ENCODE measurements at regions not wholly inside any gene's neighbourhood (a gene's known extent, or its start where the extent isn't known, plus 50 kb on each side); places are given as distances from the start of the nearest gene placed in this dataset.

GRCh38 chr14:47785058-47785457 is 109.7 kb upstream of the MDGA2 start:
- Mint-ChIP-seq H3K4me1 (no peaks in the 10 kb centered on the region), H3K4me3 (no peak overlapping the region), H3K9me3 (peaks cover 5% of the 10 kb centered on the region), H3K27ac (no peak overlapping the region), H3K36me3 (no peaks in the 10 kb centered on the region), H3K27me3 (no peaks in the 10 kb centered on the region)
- no peak for DNase-seq

DNA sequence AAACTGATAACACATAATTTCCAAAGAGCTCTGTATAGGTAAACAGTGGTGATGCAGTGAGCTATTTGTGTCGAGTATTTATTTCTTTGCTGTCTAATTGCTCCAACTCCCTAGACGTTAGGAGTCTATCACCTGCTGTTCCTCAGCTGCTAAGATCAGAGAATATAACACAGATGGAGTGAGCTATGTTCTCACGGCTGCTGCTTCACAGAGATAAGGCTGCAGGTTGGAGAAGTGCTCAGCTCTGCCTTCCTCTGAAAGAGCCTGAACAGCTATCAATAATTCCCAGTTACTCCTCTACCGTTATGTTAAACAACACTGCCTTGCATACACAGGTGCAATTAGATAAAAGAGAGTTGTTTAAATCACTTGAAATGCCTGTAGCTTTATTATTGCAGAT is 103.2 kb upstream of the MDGA2 start:
- no peak for DNase-seq
- Mint-ChIP-seq H3K4me1 (no peaks in the 10 kb centered on the region), H3K27me3 (no peaks in the 10 kb centered on the region)

GRCh38 chr14:47772652-47773051 is 97.2 kb upstream of the MDGA2 start:
- Mint-ChIP-seq H3K4me1 (no peaks in the 10 kb centered on the region), H3K9me3 (peaks cover 2% of the 10 kb centered on the region), H3K36me3 (no peaks in the 10 kb centered on the region), H3K27ac (no peak overlapping the region), H3K27me3 (no peaks in the 10 kb centered on the region), H3K4me3 (no peak overlapping the region)
- DNase-seq: no peak

More for the DNA sequence above, 103.2 kb upstream of the MDGA2 start:
- Mint-ChIP-seq H3K36me3 (no peaks in the 10 kb centered on the region), H3K27ac (no peak overlapping the region), H3K4me3 (no peak overlapping the region), H3K9me3 (peaks cover 3% of the 10 kb centered on the region)

- Mint-ChIP-seq H3K27me3 (no peaks in the 10 kb centered on the region), H3K36me3 (no peaks in the 10 kb centered on the region), H3K9me3 (peaks cover 2% of the 10 kb centered on the region), H3K27ac (no peak overlapping the region), H3K4me1 (no peaks in the 10 kb centered on the region), H3K4me3 (no peak overlapping the region)
- no peak for DNase-seq
Observed at GRCh38 chr14:47763188-47763854, 87.9 kb upstream of the MDGA2 start.

DNA sequence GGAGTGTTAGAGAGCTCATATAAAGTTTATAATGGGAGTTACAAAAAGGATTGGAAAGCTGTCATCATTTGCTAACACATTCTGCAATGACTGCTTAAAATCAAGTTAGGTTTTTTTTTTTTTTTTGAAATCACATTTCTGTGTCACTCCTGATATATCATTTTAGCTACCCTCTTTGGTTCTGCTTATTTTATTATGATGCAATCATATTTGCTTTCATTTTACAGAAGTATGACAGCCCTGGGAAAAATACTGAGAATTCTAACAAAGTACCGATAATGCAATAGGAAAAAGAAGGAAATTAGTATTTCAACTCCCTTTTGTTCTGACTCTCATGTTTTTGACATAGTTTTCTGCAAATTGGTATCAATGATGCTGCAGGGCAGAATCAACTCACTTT is 71.6 kb upstream of the MDGA2 start:
- Mint-ChIP-seq H3K27me3 (no peaks in the 10 kb centered on the region), H3K4me3 (no peak overlapping the region), H3K27ac (no peak overlapping the region), H3K4me1 (no peaks in the 10 kb centered on the region), H3K36me3 (no peaks in the 10 kb centered on the region), H3K9me3 (peaks cover 3% of the 10 kb centered on the region)
- DNase-seq: no peak

- Mint-ChIP-seq H3K36me3 (no peaks in the 10 kb centered on the region), H3K27ac (no peak overlapping the region), H3K9me3 (peaks cover 1% of the 10 kb centered on the region), H3K4me1 (no peaks in the 10 kb centered on the region), H3K27me3 (no peaks in the 10 kb centered on the region), H3K4me3 (no peak overlapping the region)
- DNase-seq: no peak
Observed at GRCh38 chr14:47744155-47744554, 68.8 kb upstream of the MDGA2 start.

GRCh38 chr14:47739541-47739940 is 64.1 kb upstream of the MDGA2 start:
- H3K27ac Mint-ChIP-seq: no peak overlapping the region
- DNase-seq: no peak
- no peaks in the 10 kb centered on the region for H3K4me1 Mint-ChIP-seq
- no peaks in the 10 kb centered on the region for H3K27me3 Mint-ChIP-seq
- no peaks in the 10 kb centered on the region for H3K9me3 Mint-ChIP-seq
- no peaks in the 10 kb centered on the region for H3K36me3 Mint-ChIP-seq
- H3K4me3 Mint-ChIP-seq: no peak overlapping the region

DNA sequence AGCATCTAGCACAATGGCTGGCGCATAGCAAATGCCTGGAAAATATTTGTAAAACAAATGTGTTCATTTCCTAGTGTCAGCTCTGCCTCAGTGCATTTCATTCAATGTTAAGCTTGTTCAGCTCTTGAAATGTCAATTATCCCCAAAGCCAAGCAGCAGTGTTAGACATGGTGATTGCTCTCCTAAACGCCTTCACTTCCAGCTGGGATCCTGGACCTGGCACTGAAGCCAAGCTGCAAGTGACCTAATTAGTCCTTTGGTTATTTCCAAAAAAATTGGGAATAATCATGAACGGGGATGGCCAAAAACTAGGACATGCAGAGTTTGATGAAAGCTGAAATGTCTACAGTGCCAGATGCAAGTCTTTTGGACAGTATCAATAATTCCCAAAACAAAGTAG is 54.9 kb upstream of the MDGA2 start:
- Mint-ChIP-seq H3K4me1 (no peaks in the 10 kb centered on the region), H3K36me3 (no peaks in the 10 kb centered on the region), H3K27me3 (no peaks in the 10 kb centered on the region), H3K4me3 (no peak overlapping the region), H3K27ac (no peak overlapping the region), H3K9me3 (peaks cover 2% of the 10 kb centered on the region)
- no peak for DNase-seq

Data from activated naive CD8-positive, alpha-beta T cell treated with anti-CD3 and anti-CD28 coated beads for 36 hours (primary cell).